Stimulated activated CD4-positive, alpha-beta T cell treated with anti-CD3 and anti-CD28 coated beads, Interleukin-1b, Interleukin-23, amount 100 ng/mL, for 48 hours (primary cell): ENCODE measurements at regions not wholly inside any gene's neighbourhood (a gene's known extent, or its start where the extent isn't known, plus 50 kb on each side); places are given as distances from the start of the nearest gene placed in this dataset.

Experiments
- DNase-seq: peaks from one replicate; pipeline ENCODE4 v3.0.0-alpha.2; 2020

DNA sequence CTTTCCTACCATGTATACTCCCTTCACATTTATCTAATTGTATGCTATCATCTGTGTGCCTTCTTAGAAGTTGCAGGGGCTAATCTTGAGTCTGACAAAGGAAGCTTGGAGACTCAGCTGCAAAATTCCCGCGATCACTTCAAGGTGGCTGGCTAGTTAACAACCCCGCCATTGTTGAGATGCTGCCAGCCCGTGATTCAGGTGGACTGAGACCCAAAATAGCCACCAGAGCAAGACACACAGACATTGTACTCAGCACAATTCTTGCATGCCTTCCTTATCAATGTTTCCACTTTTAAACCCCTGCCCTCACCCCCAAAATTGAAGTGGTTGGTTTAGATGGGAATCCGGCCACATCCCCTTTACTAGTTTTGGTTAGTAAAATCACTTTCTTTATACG is 225.8 kb upstream of the ZNF717 start:
- no peak for DNase-seq

DNA sequence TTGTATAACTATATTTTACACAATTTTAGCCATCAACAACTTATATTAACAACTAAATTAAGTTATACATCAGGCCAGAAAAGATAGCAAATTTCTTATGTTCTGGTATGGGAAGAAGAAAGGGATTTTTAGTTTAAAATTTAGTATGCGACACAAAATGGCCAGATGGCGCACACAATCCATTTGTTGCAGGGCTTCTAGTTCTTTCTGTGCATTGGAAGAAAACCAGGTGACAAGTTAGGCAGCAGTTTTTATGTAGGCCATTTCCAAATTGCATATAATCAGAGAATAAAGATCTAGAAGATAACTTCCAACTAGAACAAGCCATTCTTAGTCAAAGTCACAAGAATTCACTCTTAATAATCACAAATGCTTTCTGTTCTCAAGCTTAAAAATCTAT is 230.1 kb upstream of the ZNF717 start:
- no peak for DNase-seq

DNA sequence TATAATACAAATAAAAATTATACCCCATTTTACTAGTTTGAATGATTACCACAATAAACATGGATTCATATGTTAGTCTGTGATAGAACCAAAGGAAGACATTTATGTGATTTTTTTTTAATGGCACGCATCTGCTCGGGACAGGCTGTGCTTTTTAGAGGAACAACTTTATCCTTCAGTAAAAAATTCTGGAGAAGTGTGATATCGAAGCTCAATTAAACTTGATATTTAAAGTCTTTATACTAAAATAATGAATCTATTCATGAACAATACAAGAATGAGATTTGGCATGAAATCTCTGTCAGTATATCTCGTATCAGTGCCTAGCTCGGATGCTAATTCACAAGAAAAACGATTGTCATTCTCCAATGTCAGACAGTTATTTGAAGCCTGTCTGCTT is 230.8 kb upstream of the ZNF717 start:
- DNase-seq, result no peak

DNA sequence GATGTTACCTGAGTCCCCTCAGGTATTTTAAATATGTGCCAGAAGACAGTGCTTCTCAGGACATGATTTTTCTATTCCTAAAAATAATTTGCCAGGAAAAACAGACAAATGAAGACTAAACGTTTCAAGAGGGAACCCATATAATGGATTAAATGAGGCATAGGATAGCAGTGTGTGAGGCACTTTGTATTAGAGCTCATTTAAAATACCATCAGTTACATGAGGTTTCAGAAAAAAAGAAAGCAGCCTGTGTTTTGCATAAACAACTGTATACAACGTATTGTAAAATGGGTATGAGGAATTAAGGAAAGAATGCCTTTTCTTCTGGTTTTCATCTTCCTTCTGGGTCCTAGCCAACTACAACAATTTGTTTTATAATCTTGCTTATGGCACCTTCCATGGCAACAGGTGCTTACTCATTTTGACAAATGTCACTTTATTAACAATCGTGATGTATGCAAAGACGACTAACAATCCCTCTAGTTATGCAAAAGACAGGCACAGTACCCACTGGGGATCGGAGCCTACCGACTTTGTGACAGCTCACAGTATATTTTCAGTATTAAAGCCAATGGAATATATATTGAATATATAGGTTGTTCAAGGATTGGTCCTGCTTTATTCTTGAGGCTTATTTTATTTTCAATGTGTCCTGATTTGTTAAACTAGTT is 231.6 kb upstream of the ZNF717 start:
- no peak for DNase-seq

DNA sequence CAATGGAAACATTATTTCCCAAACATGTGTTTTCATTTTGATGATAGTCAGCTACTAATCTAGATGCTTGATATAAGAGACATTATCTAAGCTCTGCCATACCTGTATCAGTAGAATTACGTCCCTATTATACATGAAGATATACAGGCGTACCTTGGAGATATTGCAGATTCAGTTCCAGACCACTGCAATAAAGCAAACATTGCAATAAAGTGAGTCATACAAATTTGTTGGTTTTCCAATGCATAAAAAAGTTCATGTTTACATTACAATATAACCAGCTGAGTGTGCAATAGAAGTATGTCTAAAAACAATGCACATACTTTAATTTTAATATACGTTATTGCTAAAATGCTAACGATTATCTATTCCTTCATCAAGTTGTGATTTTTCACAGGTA is 236.0 kb upstream of the ZNF717 start:
- DNase-seq, result no peak

DNA sequence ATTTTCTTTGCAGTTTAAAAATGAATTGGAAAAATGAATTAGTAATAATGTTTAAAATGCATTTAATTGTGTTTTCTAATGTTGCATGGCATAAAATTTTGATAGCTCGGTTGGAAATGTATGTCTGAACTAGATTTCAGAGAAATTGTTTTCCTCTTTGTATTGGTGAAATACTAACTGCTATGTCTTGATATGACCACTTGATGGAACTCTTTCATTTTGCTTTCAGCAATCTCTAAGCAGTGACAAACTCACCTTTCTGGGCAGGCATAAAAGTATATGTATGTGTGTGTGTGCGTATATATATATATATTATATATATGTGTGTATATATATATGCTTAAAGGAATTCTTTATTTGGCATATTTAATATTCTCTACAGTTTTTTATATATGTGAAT is 239.3 kb upstream of the ZNF717 start:
- DNase-seq, result no peak

DNA sequence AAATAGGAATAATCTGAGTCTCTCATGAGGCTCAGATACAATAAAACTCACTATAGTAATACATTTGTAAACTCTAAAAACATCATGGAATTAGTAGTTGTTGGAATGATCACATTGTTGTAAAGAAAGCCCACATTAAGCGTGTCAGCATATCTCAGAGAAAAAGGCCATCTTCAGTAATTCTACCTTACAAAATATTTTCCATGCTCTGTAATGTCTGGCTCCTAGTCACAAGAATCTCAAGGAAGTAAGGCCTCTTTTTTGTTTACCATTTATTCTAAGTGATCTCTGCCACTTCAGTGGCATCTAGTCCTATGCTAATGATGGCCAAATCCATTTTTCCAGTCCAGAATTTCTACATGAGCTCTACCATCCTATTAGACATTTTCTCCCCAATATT is 240.2 kb upstream of the ZNF717 start:
- no peak for DNase-seq

DNA sequence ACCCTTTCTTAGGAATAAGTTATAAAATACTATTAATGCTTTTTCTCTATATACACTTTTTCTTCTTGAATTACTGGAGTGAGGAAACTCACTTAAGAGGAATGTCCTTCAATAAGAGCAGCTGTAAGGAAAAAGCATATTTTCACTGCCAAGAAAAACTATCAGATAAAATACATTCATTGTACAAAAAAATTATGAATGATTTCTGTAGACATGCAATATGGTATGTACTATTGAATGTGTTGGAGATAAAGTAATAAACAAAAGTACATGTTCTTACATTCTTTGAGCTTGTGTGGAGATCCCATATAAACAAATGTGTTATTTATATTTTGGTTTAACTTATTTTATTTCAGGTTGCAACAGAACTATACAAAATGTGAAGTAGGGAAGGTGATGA is 241.0 kb upstream of the ZNF717 start:
- DNase-seq, result no peak

DNA sequence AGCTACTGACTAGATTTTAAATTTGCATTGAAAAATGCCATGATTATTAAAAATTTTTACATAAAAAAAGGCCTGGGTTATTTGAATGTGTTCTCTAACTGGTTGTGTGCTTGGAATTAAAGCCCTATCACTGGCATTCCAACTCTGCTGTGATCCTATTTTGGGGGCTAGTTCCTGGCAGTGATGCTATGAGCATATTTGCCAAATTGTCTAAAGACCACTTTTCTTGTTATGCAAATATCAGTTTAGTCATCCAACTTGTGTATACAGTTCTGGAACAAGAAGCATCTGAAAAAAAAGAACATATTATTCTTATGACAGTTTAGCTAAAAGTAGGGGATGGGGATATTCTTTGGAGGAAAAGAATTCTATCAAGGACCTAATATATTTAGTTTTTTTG is 243.4 kb upstream of the ZNF717 start:
- DNase-seq, result no peak

DNA sequence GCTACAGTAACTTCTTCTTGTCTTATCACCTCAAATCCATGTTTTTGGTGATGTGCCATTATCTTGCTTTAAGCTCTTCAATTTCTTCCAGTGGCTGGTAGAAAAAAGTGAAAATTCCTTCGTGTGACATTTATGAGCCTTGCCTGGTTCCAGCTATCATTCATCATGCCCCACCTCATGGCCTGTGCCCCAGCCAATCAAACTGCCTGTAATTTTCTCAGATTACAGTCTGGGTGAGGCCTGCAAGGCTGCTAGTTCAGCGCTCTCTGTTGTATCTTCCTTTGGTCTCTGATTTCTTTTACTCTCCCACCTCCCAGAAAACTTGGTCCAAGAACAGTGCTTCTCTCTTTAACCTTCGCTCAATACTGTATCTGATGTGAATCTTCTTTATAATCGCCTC is 249.3 kb upstream of the ZNF717 start:
- no peak for DNase-seq

DNA sequence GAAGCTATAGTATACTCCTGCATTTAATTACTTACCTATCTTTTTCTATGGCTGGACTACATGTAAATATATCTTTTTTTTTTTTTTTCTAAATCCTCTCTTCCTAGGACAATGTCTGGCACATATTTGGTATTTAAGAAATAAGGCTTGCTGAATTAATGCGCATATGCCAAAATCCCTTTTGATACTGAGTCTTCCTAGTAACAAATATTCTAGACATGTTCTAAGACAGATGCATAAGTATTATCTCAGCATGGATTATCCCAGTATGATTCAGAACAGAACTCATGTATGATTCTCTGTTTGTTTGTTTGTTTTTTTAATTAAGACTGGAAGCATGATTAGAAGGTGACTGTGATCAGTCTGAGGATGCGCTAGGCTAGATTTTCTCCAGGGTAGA is 249.8 kb upstream of the ZNF717 start:
- no peak for DNase-seq

DNA sequence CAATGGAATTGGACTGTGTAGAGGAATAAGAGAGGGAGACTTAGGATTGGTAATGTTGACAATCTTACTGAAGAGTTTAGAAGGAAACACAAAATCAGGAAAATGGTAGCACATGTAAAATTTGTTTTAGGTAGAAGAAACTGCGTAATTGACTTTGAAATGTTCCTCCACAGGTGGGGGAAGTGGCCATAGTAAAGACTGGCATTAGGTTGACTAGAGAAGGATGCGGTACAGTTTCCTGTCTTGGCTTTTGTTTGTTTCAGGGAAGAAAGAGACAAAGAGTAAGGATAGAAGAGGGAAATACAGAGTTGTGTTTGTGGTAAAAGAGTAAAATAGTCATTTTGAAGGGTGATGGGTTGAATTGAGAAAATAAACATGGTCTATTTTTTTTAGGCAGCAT is 253.6 kb upstream of the ZNF717 start:
- DNase-seq, result no peak

DNA sequence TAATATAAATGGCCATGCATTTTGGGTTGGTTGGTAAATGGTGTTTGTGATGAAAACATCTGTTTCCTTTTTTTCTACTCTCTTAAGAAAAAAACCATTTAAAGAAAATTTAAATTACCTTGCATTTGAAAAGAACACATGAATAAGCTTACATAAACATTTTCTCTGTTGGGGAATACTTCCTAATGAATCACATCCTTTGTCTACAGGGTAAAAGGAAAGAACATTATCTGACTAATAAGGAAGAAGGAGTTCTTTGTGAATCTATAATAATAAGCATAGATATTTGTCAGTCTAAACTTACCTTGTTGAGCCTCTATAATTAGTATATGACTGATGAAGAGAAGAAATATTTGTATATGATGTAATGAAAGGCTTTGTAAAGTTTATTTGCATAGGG is 254.1 kb upstream of the ZNF717 start:
- no peak for DNase-seq

DNA sequence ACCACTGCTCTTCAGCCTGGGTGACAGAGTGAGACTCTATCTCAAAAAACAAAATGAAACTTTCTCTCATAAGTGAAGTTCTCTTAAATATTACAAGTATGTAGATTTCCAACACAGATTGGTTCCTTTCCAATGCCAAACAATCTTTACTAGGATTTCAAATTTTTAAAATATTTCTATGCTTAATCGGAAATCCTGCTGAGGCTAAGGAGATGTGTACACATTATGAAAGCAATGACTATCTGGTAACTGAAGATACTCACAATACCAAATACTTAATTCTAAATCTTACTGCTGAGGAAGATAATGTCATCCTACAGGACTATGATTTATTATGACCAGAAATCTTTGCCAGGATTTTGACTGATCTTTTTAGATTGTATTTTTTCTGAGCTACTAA is 255.6 kb upstream of the ZNF717 start:
- DNase-seq, result no peak

DNA sequence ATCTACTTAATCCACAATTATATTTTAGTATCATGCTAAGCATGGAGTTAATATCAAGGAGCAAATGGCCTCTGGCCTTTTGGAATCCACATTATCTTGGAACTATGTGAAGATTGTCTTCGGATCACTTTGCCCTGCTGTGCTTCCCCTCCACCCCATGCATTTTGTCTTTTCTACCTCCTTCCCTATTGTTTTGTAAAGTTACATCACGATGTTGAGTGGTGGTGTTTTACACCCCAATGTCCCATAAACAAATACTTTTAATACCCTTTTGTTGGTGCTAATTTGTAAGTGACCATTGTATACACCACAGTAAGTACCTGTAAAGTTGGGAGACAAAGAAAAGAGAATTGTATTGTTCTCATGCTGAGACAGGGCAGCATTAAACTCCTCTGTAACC is 258.4 kb upstream of the ZNF717 start:
- no peak for DNase-seq

DNA sequence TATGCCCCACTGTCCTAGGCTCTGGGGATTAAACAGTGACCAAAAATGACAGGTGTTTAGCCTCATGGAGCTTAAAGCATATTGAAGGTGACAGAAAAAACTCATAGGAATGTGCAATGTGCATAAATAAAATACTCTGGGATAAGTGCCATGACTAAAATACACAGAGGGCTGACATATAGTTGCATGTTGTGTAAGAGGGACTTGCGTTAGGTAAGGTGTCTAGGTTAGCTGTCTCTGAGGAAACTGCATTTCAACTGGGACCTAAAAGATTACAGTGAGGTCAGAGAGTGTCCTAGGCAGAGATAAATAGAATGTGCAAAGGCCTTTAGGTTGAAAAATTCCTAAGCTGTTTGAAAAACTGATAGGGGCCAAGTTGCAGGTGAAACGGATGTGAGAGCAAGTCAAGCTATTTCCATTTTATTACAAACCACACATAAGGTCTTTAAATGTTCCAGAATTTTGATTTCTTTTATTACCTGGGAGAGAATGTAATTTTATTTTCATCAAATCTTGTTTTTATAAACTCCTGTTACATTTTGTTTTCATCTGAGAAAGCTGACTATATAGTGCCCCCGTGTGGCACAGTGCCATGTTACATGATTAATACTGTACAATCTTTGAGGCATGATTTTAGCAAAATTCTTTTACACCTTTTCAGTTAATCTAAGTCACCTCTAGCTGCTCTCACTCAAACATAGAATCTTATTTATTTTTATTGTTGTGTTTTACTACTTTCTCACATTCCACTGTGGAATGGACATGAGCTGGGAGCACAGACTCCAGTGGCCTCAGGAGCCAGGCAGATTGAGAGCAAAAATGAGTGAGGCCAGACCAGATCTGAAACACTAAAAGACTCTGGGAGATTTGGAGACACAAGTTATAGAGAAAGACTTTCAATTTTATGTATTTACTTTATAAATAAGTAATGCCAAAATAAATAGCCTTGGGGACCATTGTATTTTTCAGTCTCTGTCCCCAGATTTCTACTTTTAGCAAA is 259.6 kb upstream of the ZNF717 start:
- DNase-seq, result peak; percentile 1

DNA sequence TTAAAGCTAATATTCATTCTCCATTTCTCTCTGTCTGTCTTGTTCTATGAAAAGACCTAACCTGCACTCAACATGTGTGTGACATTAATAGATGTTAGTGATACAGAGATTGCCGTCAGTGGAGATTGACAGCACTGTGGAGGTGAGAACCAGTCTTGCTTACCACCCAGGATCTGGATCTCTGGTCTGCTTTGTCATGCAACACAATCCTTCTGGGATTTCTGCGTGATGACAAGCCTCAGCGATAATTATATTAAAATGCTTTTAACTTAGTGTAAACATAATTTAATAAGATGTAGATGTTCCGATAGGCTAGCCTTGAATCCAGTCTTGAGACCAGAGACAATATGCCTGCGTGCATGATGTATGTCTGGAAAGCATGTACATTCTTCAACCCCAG is 262.0 kb upstream of the ZNF717 start:
- DNase-seq, result no peak

DNA sequence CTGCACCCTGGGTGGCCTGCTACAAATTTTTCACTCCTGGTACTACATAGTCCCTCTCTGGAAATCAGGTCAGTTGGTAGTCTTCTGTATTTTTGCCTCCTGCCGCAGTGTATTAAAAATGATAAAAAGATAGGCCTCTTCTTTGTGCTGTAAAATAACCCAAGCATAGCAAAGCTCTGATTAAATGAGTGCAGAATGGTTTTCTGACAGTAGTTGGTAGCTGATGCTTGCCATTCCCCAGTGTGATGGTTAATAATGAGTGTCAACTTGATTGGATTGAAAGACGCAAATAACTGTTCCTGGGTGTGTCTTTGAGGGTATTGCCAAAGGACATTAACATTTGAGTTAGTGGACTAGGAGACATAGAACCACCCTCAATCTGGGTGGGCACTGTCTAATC is 264.4 kb upstream of the ZNF717 start:
- DNase-seq, result no peak

DNA sequence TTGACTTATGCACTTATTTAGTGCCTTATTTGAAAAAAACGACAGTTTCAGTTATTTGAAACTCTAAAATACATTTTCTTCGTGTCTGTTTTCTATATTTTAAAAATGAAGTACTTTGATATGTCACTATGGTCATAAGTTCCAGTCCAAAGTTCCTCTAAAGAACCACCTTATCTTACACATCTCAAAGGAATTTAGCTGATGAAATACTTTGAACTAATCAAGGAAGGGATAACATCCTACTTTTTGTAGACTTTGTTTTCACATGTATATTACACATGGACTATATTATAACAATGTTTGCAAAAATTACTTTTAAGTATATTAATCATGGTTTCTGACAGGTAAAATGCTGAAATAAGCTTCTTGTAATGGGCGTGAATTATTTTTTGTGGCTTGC is 265.8 kb upstream of the ZNF717 start:
- no peak for DNase-seq

DNA sequence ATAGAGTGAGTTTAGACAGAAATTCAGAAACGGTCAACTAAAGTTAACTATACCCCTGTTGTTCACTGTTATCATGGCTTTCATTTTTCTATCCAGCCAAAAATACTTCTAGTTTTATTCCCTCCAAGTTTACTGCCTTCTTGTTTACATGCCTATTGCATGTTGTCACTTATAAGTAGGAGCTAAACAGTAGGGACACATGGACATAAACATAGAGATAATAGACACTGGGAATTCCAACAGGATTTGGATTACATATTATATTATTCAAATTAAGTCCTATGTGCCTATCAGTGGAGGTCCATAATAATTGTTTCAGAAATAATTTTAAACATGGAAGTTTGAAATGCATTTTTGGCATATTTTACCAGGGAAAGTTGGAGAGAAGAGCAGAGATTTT is 269.1 kb upstream of the ZNF717 start:
- DNase-seq, result no peak

DNA sequence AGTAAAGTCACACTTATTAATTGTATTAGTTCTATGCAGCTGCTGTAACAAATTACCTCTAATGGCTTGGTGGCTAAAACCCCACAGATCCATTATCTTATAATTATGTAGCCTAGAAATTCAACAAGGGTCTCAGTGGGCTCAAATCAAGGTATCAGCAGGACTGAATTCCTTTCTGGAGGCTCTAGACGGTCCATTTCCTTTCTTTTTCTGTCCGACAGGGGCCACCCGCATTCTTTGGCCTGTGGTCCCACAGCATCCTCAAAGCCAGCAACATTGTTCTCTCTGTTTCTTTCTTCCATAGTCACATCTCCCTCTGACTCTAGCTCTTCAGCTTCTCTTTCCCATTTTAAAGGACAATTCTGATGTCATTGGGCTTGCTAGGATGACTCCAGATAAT is 276.3 kb upstream of the ZNF717 start:
- no peak for DNase-seq

DNA sequence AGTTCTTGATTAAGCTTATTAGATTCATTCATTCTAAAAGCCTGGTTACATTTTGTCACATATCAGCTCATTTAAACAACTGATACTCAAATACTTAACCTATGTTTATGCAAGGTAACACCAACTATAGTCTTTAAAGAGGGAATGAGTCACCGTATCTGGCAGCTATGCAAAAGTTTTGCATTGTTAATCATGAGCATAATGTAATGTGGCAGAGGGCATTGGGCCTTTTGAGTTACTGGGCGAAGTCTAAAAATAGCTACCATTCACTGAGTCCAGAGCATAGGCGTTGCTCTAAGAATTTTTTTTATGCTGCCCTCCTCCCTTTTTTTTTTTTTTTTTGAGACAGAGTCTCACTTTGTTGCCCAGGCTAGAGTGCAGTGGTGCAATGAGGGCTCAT is 277.7 kb upstream of the ZNF717 start:
- DNase-seq, result no peak

DNA sequence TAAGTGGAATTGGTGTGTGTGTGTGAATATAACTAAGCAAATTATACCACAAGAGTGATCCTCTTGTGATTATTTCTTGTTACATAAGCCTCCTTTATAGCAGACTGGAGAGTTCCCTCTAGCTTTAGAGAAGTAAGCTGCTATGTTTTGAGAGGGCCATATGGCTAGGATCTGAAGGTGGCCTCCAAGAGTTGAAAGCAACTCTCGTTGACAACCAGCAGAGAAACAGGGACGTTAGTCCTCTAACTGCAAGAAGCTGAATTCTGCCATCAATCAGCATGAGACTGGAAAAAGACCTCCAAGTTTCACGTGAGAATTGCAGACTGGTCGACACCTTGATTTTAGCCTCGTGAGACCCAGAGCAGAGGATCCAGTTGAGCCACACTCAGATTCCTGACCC is 278.5 kb upstream of the ZNF717 start:
- no peak for DNase-seq

DNA sequence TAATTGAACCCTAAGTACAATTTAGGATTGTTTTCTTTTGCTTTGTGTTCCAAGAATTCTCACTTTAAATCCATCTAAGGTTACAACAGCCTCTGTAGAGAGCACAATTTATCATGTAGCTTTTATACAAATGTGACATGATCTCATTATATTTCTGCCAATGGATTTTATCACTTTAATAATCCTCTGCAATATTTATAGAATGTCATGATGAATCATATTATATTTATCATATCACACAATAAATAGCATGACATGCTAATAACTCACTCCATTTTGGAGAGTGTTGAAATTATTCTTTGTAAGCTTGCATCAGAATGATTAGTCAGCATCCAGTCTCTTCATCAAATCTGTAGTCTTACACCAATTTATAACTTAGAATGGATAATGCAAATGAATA is 280.6 kb upstream of the ZNF717 start:
- no peak for DNase-seq

DNA sequence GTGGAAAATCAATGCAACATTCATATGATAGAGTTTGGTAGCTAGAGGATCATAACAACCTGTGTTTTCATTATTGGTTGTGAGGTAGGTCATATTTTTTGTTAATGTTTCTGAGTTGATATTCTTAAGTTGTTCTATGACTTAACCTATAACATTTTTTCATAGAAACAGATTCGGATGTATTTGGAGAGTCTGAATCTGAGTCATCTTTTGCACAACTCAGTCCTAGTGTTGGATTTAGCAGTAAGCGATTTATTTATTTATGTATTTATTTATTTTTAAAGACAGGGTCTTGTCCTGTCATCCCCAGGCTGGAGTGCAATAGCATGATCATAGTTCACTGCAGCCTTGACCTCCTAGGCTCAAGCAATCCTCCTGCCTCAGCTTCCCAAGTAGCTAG is 292.8 kb upstream of the ZNF717 start:
- DNase-seq, result no peak
